ENCODE measurements at regions not wholly inside any gene's neighbourhood (a gene's known extent, or its start where the extent isn't known, plus 50 kb on each side); places are given as distances from the start of the nearest gene placed in this dataset.

DNA sequence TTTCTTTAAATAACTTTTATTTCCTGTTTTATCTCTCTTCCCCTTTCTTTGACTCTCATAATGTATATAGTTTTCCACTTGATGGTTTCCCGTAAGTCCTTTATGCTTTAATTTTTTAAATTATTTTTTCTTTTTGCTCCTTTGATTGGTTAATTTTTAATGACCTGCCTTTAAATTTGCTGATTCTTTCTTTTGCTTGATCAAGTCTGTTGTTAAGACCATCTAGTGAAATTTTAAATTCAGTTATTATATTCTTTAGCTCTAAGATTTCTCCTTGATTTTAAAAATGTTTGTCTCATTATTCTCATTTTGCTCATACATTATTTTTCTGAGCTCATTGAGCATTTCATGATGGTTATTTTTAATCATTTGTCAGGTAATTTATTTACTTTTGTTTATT lies 718.6 kb downstream of the METTL15 start:
- DNase-seq (ENCODE audit: insufficient read length, low spot score) (no peak), FAIRE-seq (no peak)
- TF ChIP-seq CTCF (IDR thresholded peaks at IDR 0.05; ENCODE audit: insufficient read depth, missing control alignments), result no peak

DNA sequence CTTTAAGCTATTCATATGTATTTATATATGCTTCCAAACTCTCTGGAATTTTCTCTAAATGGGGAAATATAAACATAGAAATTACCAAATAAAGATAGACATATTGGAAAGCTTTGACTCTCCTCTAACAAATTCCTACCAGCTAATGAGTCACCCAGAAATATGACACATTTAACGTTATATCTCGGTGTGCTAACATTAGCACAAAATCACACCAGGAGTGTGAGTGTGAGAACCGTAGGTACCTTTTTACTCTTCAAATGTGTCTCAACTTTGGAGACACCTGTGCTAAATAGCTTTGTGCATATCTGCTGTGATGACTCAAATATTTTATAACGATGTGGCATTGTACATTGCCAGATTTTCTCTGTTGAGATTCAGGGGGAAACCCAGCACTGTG lies 714.4 kb downstream of the METTL15 start:
- TF ChIP-seq CTCF (IDR thresholded peaks at IDR 0.05; ENCODE audit: insufficient read depth, missing control alignments), result no peak
- FAIRE-seq (no peak), DNase-seq (ENCODE audit: insufficient read length, low spot score) (no peak)

GRCh38 chr11:28820296-28820989 lies 712.3 kb downstream of the METTL15 start:
- TF ChIP-seq CTCF (IDR thresholded peaks at IDR 0.05; ENCODE audit: insufficient read depth, missing control alignments), result no peak
- FAIRE-seq, result no peak
- DNase-seq (ENCODE audit: insufficient read length, low spot score), result no peak

DNA sequence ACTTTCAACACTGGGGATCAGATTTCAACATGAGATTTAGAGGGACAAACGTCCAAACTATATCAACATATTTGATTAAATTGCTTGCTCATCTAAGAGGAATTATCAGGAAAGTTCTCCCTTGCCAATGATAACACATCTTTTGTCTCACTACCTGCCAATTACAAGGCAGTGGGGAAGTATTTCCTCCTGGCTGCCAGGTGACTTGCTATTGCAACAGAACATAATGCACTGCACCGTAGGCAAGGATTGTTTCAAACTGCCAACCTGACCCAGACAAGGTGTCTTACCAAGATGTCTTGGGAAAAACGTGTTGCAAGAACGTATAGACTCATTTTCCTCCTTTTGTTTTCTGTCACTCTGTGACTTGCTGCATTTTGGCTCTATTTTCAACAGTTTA lies 711.6 kb downstream of the METTL15 start:
- DNase-seq (ENCODE audit: insufficient read length, low spot score) (no peak), FAIRE-seq (no peak)
- TF ChIP-seq CTCF (IDR thresholded peaks at IDR 0.05; ENCODE audit: insufficient read depth, missing control alignments), result no peak

DNA sequence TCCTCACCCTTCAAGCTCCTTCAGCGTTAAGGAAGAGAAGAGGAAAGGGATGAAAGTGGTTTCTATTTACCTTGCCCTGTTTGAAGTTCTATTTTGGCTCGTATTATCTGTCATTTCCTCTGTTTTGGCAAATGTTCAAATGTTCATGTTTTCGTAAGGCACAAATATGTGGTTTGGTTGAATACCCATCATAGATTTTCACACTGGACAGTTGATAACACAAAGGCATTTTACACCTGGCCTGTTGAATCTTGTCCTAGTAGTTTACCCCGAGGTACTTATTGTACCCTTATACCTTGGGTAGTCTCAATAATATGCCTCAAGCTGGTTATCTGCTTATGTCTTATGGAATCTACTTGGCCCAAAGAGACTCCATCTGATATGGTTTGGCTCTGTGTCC lies 706.9 kb downstream of the METTL15 start:
- FAIRE-seq (no peak), DNase-seq (ENCODE audit: insufficient read length, low spot score) (no peak)
- no peak for TF ChIP-seq CTCF (IDR thresholded peaks at IDR 0.05; ENCODE audit: insufficient read depth, missing control alignments)

DNA sequence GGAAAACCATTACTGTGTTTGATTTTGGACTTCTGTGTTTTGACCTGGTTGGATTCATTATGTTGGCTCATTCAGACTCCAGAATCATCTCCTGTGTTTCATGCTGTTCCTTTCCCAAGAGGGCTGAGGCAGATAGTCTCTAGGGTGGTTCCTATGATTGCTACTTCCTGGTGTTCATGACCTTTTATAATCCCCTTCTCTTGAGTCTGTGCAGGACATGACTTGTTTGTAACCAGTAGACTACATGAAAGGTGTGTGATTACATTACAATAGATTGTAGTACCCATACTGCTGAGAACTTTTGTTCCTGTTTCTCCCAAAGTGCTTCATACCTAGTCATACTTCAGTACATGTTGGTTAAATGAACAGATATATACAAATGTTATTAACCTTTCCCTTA lies 700.6 kb downstream of the METTL15 start:
- TF ChIP-seq CTCF (IDR thresholded peaks at IDR 0.05; ENCODE audit: insufficient read depth, missing control alignments), result no peak
- FAIRE-seq (no peak), DNase-seq (ENCODE audit: insufficient read length, low spot score) (no peak)

DNA sequence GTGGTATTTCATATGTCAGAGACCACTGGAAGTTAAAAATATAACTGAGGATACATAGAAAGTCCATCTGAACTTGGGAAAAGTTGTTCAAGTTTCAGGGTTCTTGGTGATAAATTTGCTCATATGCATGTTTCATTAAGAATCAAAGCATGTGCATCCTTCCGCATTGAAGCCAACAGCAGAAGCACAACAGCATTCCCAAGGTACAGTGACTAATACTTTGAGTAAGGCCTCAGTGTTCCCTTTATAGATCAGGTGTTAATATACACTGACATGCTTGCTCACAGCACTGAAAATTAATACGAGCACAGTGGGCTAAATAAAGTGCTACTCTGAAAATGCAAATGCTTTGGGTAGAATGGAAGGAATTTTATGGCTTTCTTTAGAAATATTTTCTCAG lies 691.1 kb downstream of the METTL15 start:
- FAIRE-seq (no peak), DNase-seq (ENCODE audit: insufficient read length, low spot score) (no peak)
- TF ChIP-seq CTCF (IDR thresholded peaks at IDR 0.05; ENCODE audit: insufficient read depth, missing control alignments), result no peak

Measured in D721Med (cell line).